T-cell (primary cell): ENCODE measurements at regions not wholly inside any gene's neighbourhood (a gene's known extent, or its start where the extent isn't known, plus 50 kb on each side); places are given as distances from the start of the nearest gene placed in this dataset.
"Not testable (repeated sequence)": the region's sequence is repeated elsewhere in the genome, so short reads cannot be mapped to it uniquely, and the experiment has no call there.

Source experiments
- ATAC-seq, 4 experiments: fragments of 200-7000 bp in 3 of 4; fragments of 150-1000 bp in 1 of 4; cut with Tn5 transposase; replicated peaks in 1 of 4; 1 replicate in 3 of 4; 2 replicates in 1 of 4; pipeline ENCODE4 v1.10.0; 2021; ENCODE audit warnings: moderate library complexity in 3 of 4, mild to moderate bottlenecking in 2 of 4, moderate number of reproducible peaks in 1 of 4
- CTCF ChIA-PET, 2 donors: fragments of 300-600 bp; sonication (Branson Sonifier 250); formaldehyde crosslinking; loops; one replicate each; lab custom pipeline; 2022; ENCODE audit warnings: antibody characterized with exemption in 2 of 2; lab: Charles Lee
- POLR2A ChIA-PET, 2 donors: fragments of 300-600 bp; sonication (Branson Sonifier 250); formaldehyde crosslinking; loops; one replicate each; lab custom pipeline; 2022; ENCODE audit warnings: antibody characterized with exemption in 2 of 2; lab: Charles Lee
- DNase-seq, 35 experiments: peaks; one replicate each; pipeline versions ENCODE4 v3.0.0 to v3.0.0-alpha.2; 2013 to 2023
- H3K27ac ChIP-seq: one replicate; pipeline ENCODE4 v1.5.1; 2013; ENCODE audit warnings: low read length
- H3K27me3 ChIP-seq, 2 experiments: replicated peaks in 1 of 2; 1 replicate in 1 of 2; 2 replicates in 1 of 2; pipeline versions ENCODE4 v1.6.1 to v1.7.0; 2013; ENCODE audit warnings: low read length in 1 of 2, mixed read lengths in 1 of 2; ENCODE audit not compliant: control insufficient read depth in 2 of 2, insufficient read depth in 2 of 2; ENCODE audit errors: extremely low read depth in 1 of 2
- H3K36me3 ChIP-seq, 2 donors: 1 replicate in 1 of 2; 2 replicates in 1 of 2; pipeline versions ENCODE4 v1.6.1 to v1.7.0; 2013; ENCODE audit warnings: low read length in 1 of 2; ENCODE audit not compliant: control insufficient read depth in 2 of 2, insufficient read depth in 1 of 2; ENCODE audit errors: extremely low read depth in 1 of 2
- H3K4me1 ChIP-seq, 2 experiments: 1 replicate in 1 of 2; 2 replicates in 1 of 2; pipeline versions ENCODE4 v1.6.1 to v1.7.0; 2013; ENCODE audit warnings: low read length in 2 of 2, mixed read lengths in 1 of 2; ENCODE audit not compliant: insufficient read depth in 2 of 2, control insufficient read depth in 1 of 2; ENCODE audit errors: extremely low read depth in 1 of 2
- H3K4me3 ChIP-seq, 2 donors: 1 replicate in 1 of 2; 2 replicates in 1 of 2; pipeline versions ENCODE4 v1.5.1 to v1.7.0; 2013; ENCODE audit warnings: mild to moderate bottlenecking in 2 of 2, low read length in 1 of 2, moderate library complexity in 1 of 2; ENCODE audit not compliant: control insufficient read depth in 1 of 2; ENCODE audit errors: extremely low read depth in 1 of 2
- H3K9me3 ChIP-seq: 2 replicates; pipeline ENCODE4 v1.7.0; 2013
- H3K27ac Mint-ChIP-seq, 2 donors: one replicate each; pipeline ENCODE4 v1.8.0; 2020 to 2021; ENCODE audit warnings: mild to moderate bottlenecking in 2 of 2, mixed read lengths in 2 of 2
- H3K27me3 Mint-ChIP-seq, 2 donors: one replicate each; pipeline ENCODE4 v1.8.0; 2021 to 2022; ENCODE audit warnings: mixed read lengths in 2 of 2
- H3K36me3 Mint-ChIP-seq: one replicate; pipeline ENCODE4 v1.8.0; 2021; ENCODE audit warnings: mixed read lengths
- H3K4me1 Mint-ChIP-seq, 3 donors: one replicate each; pipeline ENCODE4 v1.8.0; 2020 to 2022; ENCODE audit warnings: mixed read lengths in 3 of 3, mild to moderate bottlenecking in 1 of 3
- H3K4me3 Mint-ChIP-seq, 3 donors: one replicate each; pipeline ENCODE4 v1.8.0; 2020 to 2022; ENCODE audit warnings: mild to moderate bottlenecking in 3 of 3, mixed read lengths in 3 of 3, moderate library complexity in 3 of 3
- H3K9me3 Mint-ChIP-seq, 3 donors: one replicate each; pipeline ENCODE4 v1.8.0; 2020 to 2022; ENCODE audit warnings: mixed read lengths in 3 of 3
- WGBS: methylation state at CpG from one replicate; pipeline ENCODE4 v1.1.5; 2013; ENCODE audit warnings: missing lambda C conversion rate; ENCODE audit not compliant: insufficient coverage; 5-methylcytosine and 5-hydroxymethylcytosine counted together

DNA sequence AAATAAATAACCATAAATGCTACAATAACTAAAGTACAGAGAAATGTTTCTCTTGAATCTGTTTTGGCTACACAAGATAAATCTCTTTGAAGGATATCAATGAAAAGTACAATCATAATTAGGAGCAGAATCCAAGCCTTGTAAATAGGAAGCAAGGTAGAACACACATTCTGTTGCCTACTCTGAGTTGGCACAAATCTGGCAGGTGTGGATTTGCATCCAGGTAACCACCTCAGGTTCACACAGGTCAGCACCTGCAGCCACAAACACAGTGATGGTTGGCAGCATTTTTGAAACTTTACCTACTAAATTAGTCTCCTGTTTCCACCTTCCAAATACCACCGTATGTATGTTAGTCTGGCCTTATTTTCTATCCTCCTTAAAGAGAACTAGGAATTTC lies 105.3 kb upstream of the PIK3R1 start:
- Mint-ChIP-seq H3K27ac (no peak overlapping the region), H3K4me3 (no peak overlapping the region), H3K27me3 (peaks cover 0 to 4% of the 10 kb centered on the region in 2 donors), H3K36me3 (no peaks in the 10 kb centered on the region), H3K9me3 (peaks cover 0 to 7% (median 0%) of the 10 kb centered on the region in 3 donors), H3K4me1 (no peaks in the 10 kb centered on the region)
- H3K27me3 ChIP-seq, result no peaks in the 10 kb centered on the region
- no peak overlapping the region for H3K27ac ChIP-seq
- no peaks in the 10 kb centered on the region for H3K9me3 ChIP-seq
- DNase-seq, result no peak
- WGBS, result 80% methylated on average over 1 of the region's 1 CpG
- POLR2A ChIA-PET, result no interaction called here
- ATAC-seq, result no peak
- no peaks in the 10 kb centered on the region for H3K4me1 ChIP-seq
- no peak overlapping the region for H3K4me3 ChIP-seq
- H3K36me3 ChIP-seq, result no peaks in the 10 kb centered on the region
- CTCF ChIA-PET, result no interaction called here

DNA sequence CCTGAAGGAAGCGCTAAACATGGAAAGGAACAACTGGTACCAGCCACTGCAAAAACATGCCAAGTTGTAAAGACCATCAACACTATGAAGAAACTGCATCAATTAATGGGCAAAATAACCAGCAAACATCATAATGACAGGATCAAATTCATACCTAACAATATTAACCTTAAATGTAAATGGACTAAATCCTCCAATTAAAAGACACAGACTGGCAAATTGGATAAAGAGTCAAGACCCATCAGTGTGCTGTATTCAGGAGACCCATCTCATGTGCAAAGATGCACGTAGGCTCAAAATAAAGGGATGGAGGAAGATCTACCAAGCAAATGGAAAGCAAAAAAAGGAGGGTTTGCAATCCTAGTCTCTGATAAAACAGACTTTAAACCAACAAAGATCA lies 111.3 kb upstream of the PIK3R1 start:
- H3K27me3 ChIP-seq, H3K36me3 Mint-ChIP-seq, ATAC-seq, H3K9me3 ChIP-seq, H3K4me1 Mint-ChIP-seq, H3K27ac ChIP-seq, DNase-seq, H3K4me3 ChIP-seq, H3K27ac Mint-ChIP-seq, POLR2A ChIA-PET, H3K4me1 ChIP-seq, H3K4me3 Mint-ChIP-seq, CTCF ChIA-PET, H3K27me3 Mint-ChIP-seq, H3K36me3 ChIP-seq: not testable (repeated sequence)
- no CpG with 5 or more reads among the region's 2 CpGs for WGBS
- H3K9me3 Mint-ChIP-seq, result peaks cover 0 to 13% (median 4%) of the 10 kb centered on the region in 3 donors

DNA sequence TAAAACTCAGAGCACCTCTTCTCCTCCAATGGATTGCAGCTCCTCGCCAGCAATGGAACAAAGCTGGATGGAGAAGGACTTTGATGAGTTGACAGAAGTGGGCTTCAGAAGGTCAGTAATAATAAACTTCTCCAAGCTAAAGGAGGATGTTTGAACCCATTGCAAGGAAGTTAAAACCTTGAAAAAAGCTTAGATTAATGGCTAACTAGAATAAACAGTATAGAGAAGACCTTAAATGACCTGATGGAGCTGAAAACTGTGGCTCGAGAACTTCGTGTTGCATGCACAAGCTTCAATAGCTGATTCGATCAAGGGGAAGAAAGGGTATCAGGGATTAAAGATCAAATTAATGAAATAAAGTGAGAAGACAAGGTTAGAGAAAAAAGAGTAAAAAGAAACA lies 112.3 kb upstream of the PIK3R1 start:
- ATAC-seq, POLR2A ChIA-PET, H3K4me3 Mint-ChIP-seq, H3K36me3 ChIP-seq, H3K4me3 ChIP-seq, H3K27me3 ChIP-seq, H3K27me3 Mint-ChIP-seq, H3K9me3 ChIP-seq, DNase-seq, H3K4me1 ChIP-seq, H3K4me1 Mint-ChIP-seq, H3K27ac ChIP-seq, CTCF ChIA-PET, H3K36me3 Mint-ChIP-seq, H3K27ac Mint-ChIP-seq: not testable (repeated sequence)
- no CpG with 5 or more reads among the region's 4 CpGs for WGBS
- peaks cover 0 to 13% (median 4%) of the 10 kb centered on the region in 3 donors for H3K9me3 Mint-ChIP-seq

DNA sequence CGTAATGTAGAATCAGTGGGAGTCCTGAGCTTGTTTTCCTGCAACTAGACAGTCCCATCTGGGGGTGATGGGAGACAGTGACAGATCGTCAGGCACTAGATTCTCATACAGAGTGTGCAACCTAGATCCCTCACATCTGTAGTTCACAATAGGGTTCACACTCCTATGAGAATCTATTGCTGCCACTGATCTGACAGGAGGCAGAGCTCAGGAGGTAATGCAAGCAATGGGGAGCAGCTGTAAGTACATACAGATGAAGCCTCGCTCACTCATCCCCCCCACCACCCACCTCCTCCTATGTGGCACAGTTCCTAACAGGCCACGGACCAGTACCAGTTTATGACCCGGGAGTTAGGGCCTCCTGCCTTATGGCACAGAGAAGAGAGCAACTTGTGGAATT lies 116.2 kb upstream of the PIK3R1 start:
- WGBS, result 93% methylated on average over 3 of the region's 5 CpGs
- no peaks in the 10 kb centered on the region for H3K36me3 Mint-ChIP-seq
- no peak overlapping the region for H3K27ac ChIP-seq
- ChIA-PET CTCF (no interaction called here), POLR2A (no interaction called here)
- H3K4me3 Mint-ChIP-seq, result no peak overlapping the region
- H3K9me3 Mint-ChIP-seq, result peaks cover 0 to 10% (median 4%) of the 10 kb centered on the region in 3 donors
- no peak overlapping the region for H3K4me3 ChIP-seq
- DNase-seq (no peak), ATAC-seq (no peak)
- H3K27ac Mint-ChIP-seq, result no peak overlapping the region
- H3K27me3 Mint-ChIP-seq, result no peaks in the 10 kb centered on the region
- no peaks in the 10 kb centered on the region for H3K4me1 Mint-ChIP-seq
- no peaks in the 10 kb centered on the region for H3K9me3 ChIP-seq
- no peaks in the 10 kb centered on the region for H3K27me3 ChIP-seq
- no peaks in the 10 kb centered on the region for H3K36me3 ChIP-seq
- H3K4me1 ChIP-seq, result no peaks in the 10 kb centered on the region

DNA sequence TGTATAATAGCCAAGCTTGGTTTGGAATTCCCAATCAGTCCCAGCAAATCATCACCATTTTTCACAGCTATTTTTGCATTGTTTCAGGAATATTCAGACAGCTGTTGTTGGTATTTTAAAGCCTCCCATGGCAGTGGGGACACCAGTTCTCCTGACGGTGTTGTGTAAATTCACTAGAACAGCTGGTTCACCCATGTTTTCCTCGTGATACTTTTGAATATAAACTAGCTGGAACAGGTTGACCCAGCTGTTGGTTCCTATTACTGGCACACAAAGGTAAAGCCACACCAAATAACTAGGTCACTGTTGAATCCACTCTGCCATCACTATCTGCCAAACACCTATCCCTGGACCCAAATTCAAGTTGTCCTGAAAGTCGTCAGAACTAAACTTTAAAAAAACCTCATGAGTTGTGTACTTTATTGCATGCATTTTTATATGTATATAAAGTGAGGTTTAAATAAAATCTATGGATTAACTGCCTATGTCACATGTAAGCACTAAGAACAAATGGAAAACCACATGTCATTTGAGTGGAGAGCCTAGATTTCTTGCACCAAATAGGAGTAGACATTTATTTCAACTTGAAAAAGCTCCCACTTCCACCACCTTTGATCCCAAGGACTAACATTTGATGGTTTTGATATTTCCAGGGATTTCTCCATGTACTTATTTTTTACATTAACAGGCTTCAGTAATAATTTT lies 121.9 kb upstream of the PIK3R1 start:
- H3K36me3 Mint-ChIP-seq, result no peaks in the 10 kb centered on the region
- no peak overlapping the region for H3K4me3 Mint-ChIP-seq
- ATAC-seq, result no peak
- H3K36me3 ChIP-seq, result no peaks in the 10 kb centered on the region
- DNase-seq, result no peak
- no peaks in the 10 kb centered on the region for H3K4me1 Mint-ChIP-seq
- no peaks in the 10 kb centered on the region for H3K27me3 ChIP-seq
- peaks cover 0 to 5% of the 10 kb centered on the region in 2 donors for H3K27me3 Mint-ChIP-seq
- H3K4me1 ChIP-seq, result no peaks in the 10 kb centered on the region
- no peak overlapping the region for H3K27ac Mint-ChIP-seq
- H3K27ac ChIP-seq, result no peak overlapping the region
- ChIA-PET CTCF (interaction anchor here in 1 of 2 donors (0.6 kb wide), 1 partner anchor 104 kb away, joined by 4 read pairs; no protein-coding TSS in a partner anchor), POLR2A (interaction anchor here in 1 of 2 donors (0.5 kb wide), 1 partner anchor 413 kb away, joined by 3 read pairs; no protein-coding TSS in a partner anchor)
- H3K9me3 Mint-ChIP-seq, result peaks cover 0 to 10% (median 0%) of the 10 kb centered on the region in 3 donors
- no peaks in the 10 kb centered on the region for H3K9me3 ChIP-seq
- no peak overlapping the region for H3K4me3 ChIP-seq
- WGBS, result 81% methylated on average over 2 of the region's 3 CpGs

DNA sequence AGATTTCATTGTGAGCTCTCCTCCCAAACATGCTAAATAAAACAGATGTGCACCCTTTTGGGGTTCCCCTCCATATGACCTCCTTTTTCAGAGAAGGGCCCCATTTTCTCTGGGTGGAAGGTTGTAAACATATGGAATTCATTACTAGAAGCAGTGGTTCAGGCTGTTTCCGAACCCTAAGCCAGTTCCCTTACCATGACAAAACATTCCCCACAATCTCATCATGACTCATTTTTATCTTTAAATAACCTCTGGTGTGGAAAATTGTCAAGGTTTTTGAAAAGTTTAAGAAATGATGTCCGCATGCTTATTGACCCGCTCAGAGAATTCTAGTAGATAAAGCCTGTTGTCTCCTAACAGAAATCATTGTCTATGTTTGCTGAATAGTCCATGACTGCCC lies 127.3 kb upstream of the PIK3R1 start:
- 92% methylated on average over 2 of the region's 3 CpGs for WGBS

More for the DNA sequence above, 127.3 kb upstream of the PIK3R1 start:
- DNase-seq, result no peak
- no peak overlapping the region for H3K4me3 Mint-ChIP-seq
- no peak overlapping the region for H3K27ac ChIP-seq
- no peaks in the 10 kb centered on the region for H3K4me1 ChIP-seq
- H3K9me3 Mint-ChIP-seq, result peaks cover 0 to 6% (median 0%) of the 10 kb centered on the region in 3 donors
- no peaks in the 10 kb centered on the region for H3K9me3 ChIP-seq
- no peaks in the 10 kb centered on the region for H3K27me3 ChIP-seq
- no peak overlapping the region for H3K27ac Mint-ChIP-seq
- ChIA-PET POLR2A (no interaction called here), CTCF (no interaction called here)
- peaks cover 2 to 6% of the 10 kb centered on the region in 2 donors for H3K27me3 Mint-ChIP-seq
- no peak overlapping the region for H3K4me3 ChIP-seq
- no peaks in the 10 kb centered on the region for H3K4me1 Mint-ChIP-seq
- no peaks in the 10 kb centered on the region for H3K36me3 ChIP-seq
- no peaks in the 10 kb centered on the region for H3K36me3 Mint-ChIP-seq
- no peak for ATAC-seq
